HG02943 (cell line): ENCODE measurements at regions not wholly inside any gene's neighbourhood (a gene's known extent, or its start where the extent isn't known, plus 50 kb on each side); places are given as distances from the start of the nearest gene placed in this dataset.

Source experiments
- ATAC-seq: cut with Tn5 transposase; IDR thresholded peaks from one replicate; pipeline ENCODE4 v1.9.1; 2021; ENCODE audit warnings: mild to moderate bottlenecking, low read depth, moderate library complexity; ENCODE audit not compliant: unreplicated experiment

DNA sequence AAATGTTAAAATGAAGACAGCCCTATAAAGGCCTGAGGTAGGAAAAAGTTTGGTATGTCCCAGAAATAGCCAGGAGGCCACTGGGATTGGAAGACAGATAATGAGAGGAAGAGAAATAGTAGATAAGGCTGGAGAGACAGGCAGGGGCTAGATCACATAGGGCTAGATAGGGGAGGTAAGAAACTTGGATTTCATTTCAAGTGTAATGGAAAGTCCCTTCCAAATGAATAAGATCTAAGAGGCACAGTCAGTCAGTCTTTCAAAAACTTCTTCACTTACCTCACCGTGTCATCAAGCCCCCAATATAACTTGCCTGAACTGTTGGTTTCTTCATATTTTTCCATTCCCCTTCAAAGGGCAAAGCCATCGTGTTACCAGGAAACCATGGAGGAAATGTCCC lies 121.8 kb downstream of the SPCS3 start:
- no peak for ATAC-seq

DNA sequence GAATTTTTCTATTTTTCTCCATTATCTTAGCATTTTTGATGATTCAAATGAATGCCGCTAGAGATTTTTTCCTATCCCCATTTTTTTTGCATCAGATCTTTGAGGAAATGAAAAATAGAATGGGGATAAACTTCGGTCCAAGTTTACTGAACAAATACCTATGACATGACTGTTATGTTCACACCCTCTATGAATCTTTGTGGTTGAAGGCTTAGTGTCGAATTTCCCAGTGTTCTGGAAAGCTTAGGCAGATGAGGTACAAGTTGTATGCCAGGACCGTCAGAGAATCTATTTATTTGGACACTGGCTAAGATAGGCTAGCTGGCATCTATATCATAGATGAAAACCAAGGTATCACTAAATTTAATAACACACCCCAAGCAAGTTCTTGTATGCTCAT lies 123.4 kb downstream of the SPCS3 start:
- no peak for ATAC-seq

DNA sequence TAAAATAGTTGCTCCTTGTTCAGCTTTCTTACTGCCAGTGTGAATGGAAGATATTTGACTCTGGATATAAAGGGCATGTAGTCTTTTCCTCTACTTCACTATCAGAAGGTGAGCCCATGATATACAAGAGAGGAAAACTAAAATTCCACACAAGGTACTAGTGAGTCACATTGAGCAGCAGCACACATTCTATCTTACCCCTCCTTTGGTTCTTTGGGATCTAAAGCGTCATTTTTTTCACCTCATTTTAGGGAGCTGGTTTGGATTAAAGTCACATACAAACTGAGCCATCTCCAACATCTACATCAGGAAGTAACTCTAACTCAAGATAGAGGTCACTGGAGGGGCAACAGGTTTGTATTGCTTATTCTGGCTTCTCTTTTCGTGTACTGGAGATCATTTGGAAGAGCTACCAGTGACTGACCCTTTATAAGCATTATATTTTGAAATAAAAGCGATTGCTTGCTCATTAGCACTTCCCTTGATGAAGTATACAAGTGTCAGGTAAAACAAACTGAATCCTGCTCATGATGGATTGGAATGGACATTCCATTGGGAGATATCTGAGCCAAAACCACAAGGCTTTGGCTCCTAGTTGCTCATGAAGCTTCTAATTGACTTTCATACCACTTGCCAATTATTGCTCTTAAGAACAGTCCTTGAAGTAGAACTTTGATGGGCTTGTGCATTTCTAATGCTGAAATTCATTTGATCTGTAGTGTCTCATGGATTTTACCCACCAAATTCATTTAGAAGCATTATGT lies 124.1 kb downstream of the SPCS3 start:
- ATAC-seq, result no peak

DNA sequence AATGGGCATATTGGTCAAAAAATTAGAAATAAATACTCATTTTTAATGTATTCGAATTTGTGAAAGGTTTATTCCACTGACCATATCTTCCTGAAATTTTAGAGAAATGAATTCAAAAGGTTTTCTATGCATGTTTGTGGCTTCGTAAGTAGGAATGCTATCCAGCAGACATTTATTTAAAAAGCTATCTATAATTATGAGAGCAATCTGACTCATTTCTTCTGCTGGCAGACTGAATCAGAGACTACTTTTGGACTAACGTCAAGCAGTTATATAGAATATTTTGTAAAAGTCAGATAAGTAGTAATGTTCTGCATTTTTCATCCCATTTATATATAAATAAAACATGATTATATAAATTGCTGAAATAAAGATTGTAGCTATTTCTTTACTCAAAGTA lies 125.0 kb downstream of the SPCS3 start:
- no peak for ATAC-seq

DNA sequence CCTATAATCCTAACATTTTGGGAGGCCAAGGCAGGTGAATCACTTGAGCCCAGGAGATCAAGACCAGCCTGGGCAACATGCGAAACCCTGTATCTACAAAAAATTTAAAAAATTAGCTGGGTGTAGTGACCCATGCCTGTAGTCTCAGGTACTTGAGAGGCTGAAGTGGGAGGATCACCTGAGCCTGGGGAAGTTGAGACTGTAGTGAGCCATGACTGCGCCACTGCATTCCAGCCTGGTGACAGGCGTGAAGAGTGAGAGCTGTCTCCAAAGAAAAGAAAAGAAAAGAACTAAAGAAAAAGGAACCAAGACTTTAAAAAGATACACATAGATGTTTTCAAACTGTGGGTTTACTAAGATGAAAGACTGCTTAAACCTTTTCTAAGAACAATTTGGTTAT lies 129.0 kb downstream of the SPCS3 start:
- ATAC-seq, result no peak

DNA sequence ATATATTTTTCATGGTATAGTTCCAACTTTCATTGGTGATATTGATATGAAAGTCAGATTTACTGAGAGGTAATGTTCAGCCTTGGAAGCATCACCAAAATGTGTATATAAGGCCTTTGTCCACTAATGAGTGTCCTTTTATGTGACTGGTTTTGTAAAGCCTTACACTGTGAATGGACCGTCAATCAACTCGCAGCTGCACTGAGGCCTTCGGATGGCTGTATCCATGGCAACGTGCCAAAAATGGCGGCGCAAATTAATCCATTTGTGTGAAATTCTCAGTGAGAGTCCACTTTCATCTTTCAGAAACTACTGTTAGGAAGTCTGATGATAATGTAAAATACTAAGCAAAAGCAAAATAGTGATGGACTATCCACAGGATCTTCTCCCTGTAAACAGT lies 131.7 kb downstream of the SPCS3 start:
- ATAC-seq, result no peak

DNA sequence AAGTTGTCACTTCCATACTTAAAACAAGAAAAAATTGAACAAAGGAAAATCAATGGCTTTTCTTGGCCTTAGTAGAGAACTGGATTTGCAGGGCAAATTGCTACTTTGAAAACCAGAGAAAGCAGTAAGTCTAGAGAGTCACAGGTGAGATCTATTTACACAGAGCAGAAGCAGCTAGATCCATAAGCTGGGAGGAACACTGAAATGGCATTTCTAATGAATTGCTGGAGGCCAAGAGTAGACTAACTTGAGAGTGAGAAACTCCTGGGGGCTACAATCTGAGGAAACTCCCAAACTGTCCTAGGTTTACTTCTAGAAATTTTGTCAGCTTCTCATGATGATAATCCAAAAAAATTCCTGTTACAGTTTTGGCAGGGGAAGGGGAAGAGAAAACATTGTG lies 133.3 kb downstream of the SPCS3 start:
- no peak for ATAC-seq

DNA sequence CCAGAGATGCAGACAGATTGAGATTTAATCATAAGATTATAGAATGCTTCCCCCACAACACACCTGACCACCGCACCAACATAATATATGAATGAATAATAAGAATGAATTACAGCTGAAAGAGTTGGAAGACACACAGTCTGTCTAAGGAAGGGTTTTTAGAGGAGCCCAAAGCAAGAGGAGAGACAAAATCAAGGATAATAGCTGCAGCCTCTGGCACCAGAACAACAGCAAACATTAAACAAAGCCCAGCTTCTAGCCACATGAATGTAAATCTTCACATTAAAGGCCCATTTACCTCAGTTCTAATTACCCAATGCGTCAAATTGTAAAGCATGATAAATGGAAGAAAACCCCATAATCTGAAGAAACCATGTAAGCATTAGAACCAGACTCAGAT lies 133.9 kb downstream of the SPCS3 start:
- ATAC-seq, result no peak

DNA sequence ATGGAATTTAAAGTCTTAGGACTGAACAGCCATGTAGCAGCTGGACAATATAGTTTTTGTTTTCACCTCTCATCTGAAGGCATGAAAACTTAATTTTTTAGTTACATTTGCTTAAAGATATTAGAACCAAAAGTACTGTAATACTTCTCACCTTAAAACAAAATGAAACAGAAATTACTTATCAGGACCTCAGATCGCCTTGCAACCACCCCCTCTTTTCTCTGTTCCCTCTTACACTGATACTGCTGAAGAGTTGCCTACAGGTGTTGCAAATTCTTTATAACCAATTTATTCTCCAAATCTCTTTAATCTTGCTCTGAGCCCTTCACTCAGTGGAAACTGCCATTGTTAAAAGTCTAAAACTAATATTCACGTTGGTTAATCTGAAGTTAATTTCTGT lies 145.0 kb downstream of the SPCS3 start:
- peak; percentile 98 for ATAC-seq

DNA sequence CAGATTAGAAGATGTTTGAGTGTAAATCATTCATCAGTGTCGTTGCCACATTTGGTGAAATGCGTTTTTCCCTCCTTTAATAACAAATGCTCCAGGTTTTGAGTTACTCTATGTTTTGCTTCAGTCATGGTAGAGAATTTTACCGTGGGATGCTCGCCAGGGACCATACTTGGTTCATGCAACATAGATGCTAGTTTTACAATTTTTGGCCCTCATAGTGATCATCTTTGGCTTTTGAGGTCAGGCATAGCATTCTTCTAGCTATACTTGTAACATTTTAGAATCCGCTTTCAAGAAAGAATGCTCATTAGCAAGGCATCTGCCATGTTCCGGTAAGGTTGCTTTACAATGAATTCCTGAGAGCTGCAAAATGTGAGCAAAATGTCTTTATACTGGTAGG lies 147.2 kb downstream of the SPCS3 start:
- no peak for ATAC-seq

DNA sequence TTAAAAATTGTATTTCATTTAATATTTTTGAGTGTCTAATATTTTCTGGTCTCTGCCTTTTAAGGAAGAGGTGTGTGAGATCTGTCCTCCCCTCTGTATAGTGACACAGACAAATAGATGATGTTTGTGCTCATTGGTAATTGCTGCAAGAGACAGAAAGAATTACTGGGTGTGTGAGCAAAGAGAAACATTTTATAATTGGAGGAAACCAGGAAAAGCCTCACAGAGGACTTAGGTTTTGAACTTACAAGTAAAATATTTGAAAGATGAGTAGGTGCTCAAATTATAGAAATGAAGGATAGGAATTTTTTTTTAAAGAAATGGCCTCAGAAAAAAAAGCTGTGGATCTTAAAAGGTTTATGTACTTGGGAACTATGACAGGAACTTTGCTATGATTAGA lies 149.8 kb downstream of the SPCS3 start:
- ATAC-seq, result no peak

DNA sequence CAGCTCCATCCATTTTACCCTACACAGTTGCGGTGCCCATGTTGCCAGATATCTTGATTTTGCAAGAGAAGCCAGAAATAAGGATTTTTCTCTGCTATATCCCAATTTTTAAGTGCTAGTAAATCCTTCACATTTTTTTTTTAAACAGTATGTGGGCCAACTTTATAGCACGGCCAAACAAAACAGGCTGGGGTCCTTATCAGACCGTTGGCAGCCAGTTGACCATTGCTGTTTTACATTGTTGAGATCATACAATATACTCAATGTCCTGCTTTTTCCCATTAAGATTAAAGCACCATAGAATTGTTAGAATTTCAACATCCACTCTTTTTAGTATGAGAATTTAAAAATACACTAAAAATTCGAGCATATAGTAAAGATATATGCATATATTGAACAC lies 150.9 kb downstream of the SPCS3 start:
- ATAC-seq, result no peak

DNA sequence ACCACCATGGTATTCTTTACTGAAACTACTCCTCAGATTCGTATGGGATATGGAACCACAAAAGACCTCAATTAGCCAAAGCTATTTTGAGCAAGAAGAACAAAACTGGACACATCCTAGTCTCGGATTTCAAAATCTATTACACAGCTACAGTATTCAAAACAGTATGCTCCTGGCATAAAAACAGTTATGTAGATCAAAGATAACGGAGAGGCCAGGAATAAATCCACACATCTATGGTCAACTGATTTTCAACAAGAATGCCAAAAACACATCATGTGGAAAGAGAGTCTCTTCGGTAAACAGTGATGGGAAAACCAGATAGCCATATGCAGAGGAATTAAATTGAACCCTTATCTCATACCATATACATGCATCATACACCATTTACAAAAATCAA lies 155.3 kb downstream of the SPCS3 start:
- ATAC-seq, result no peak

DNA sequence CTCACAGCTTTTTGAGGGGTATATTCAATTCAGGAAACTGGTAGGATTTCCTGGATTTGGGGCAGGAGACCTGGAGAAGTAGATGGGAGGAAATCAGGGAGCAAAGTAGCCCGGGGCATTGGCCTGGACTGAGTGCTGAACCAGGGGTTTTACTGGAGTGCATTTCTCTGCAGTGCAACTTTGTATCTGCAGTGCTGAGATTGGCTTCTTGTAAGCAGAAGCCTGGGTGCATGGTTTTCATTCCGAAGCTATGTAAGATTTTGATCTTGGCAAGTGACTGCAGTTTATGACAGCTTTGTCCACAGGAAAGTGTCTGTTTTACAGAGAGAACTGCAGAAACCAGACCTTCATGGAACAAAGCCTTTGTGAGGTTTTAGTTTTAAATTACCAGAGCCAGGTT lies 158.3 kb downstream of the SPCS3 start:
- no peak for ATAC-seq

DNA sequence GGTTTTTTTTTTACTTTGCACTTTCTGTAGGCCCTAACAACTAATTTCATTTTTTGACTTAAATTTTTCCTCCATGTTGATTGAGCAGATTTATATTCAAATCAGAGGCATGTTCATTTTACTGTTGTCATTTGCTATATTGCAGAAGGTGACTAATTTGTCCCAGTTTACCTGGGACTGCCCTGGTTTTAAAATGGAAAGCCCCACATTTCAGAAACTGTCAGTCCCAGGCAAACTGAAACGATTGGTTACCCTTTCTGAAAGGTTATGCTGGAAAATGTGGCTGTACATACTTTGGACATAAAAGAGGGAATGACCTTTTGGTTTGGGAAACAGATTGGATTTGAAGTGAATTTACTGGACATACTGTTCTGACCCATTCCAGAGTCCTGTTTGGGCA lies 160.0 kb downstream of the SPCS3 start:
- ATAC-seq, result no peak

DNA sequence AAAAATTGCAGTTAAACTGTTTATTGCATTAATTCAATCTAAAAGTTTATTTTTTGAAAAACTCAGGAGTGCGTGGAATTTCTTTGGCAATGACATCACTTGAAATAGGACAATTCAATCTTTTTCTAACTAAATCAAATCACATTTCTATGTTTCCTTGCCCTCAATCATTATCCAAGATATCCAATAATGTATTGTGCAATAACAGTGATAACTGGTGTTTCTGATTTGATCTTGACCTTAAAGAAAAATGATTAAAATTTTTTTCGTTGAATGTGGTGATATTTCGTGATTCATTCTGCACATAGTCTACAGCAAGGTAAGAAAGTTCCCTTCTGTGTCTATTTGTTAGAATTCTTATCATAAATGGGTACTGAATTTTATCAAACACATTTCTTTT lies 163.2 kb downstream of the SPCS3 start:
- no peak for ATAC-seq

DNA sequence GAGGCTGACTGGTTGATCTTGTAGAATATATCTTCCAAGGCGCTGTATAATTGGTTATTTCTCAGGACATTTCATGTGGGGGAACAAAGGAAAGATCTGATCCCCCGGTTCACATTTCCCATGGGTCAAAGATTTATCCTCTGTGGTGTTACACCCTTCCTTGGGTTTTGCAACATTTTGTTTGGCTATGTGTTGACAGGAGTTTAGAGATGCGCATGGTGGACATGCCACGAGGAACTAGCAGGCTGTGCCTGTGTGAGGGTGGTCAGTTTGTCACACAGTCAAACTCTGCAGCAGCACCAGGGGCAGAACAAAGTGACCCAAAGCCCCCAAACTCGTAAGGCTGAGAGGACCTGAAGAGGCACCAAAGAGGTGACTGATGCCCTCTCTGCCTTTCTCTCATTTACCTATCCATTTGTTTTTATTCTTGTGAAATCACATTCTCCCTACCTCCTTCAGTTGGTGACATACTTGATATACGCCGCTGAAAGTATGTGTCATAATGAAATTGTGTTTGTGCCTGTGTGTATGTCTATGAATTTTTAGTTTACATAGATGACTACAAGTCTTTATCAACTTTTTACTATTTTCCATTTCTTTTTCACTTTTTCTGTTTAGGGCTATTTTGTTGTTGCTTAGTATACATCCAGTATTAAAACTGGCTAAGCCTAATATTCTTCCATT lies 164.7 kb downstream of the SPCS3 start:
- no peak for ATAC-seq

DNA sequence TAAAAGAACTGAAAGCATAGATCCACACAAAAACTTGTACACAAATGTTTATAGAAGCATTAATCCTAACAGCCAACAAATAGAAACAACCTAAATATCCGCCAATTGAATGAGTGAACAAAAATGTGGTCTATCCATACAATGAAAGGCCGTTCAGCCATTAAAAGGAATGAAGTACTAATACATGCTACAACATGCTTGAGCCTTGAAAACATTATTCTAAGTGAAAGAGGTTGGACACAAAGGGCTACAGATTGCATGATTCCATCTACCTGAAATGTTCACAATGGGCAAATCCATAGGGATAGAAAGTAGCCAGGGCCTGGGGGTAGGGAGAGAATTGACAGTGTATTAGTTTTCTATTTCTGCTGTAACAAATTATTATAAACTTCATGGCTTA lies 169.2 kb downstream of the SPCS3 start:
- no peak for ATAC-seq

DNA sequence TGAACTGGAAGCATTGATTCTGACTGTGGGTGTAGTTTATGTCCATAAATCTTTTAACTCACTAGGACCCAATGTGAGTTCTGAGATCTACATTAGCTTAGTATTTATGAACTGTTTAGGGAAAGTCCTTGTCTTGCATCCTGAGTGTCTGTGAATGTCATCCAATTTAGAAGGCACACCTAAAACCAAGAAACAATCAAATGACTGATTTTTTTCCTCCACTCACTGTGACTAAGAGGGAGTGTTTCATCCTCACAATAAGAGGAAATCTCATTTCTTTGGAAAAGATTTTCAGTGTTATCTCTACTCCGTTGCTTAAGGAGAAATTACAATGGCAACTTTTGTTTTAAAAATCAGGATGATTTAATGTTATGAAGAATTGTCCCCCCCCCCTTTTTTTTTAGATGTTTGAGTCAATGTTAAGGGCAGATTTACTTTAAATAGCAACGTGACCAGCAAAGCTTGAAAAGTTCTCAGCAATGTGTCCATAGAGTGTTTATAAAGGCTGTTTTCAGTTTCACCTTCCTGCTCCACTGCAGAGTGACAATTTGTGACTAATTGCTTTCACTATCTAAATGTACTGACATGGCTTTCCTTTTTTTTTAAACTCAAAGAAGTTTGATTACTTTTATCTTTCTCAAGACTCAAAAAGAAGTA lies 173.0 kb downstream of the SPCS3 start:
- peak; percentile 100 for ATAC-seq

DNA sequence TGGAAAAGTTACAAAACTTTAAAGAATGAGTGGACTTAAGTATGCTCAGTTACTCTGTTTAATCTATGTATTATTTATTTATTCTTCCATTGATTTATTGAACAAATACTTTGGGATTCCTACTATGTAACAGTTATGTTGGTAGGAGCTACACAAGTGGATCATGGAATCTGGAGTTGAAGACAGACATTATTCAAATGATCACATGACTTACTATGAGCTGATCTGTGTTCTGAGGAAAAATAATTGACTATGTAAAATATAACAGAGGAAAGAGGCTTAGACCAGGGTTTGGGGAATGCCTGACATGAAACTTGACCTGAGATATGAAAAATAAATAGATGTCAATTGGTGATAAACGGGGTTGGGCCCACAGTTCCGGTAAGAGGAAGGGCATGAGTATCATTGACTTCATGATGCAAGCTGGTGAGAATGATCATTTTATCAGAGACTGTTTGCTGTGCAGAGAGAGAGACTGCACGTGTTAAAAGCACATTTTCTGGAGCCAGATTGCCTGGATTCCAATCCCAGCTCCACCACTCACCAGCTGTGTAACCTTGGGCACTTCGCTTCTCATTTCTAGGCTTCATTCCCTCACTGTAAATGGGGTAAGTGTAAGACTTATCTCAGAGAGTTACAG lies 179.0 kb downstream of the SPCS3 start:
- ATAC-seq, result no peak

DNA sequence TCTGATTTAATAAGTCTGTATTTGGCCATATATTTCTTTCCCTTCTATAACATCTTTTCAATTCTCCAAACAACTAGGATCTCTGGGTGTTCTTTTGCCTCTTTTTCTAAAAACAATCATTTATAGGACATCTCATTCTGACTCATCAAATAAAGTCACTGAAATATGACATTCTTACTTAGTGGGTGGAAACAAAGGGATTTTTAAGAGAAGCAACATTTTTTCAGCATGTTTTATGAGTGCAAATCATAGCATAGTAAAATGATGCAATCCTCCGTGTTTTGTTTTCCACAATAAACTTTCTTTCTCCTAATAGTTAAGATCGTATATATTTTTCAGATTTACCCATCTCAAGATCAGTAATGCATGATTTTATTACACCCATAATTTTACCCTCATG lies 179.8 kb downstream of the SPCS3 start:
- no peak for ATAC-seq
